ENCODE measurements at regions not wholly inside any gene's neighbourhood (a gene's known extent, or its start where the extent isn't known, plus 50 kb on each side); places are given as distances from the start of the nearest gene placed in this dataset.

- Histone ChIP-seq H3K79me2 (ENCODE audit: insufficient read depth, low read length) (no peaks in the 10 kb centered on the region), H3K4me1 (ENCODE audit: insufficient read depth, low read length) (no peaks in the 10 kb centered on the region), H2AFZ (ENCODE audit: low read depth, low read length) (no peak overlapping the region), H3K9me3 (ENCODE audit: insufficient read depth, low read depth, low read length) (no peaks in the 10 kb centered on the region), H3K4me2 (ENCODE audit: low read length) (no peak overlapping the region), H3K27me3 (ENCODE audit: insufficient read depth, low read length) (no peaks in the 10 kb centered on the region), H3K4me3 (ENCODE audit: insufficient read depth, low read depth, low read length) (no peak overlapping the region), H4K20me1 (ENCODE audit: insufficient read depth, low read length) (no peaks in the 10 kb centered on the region), H3K9ac (ENCODE audit: low read length) (no peak overlapping the region), H3K27ac (ENCODE audit: low read depth, low read length) (no peak overlapping the region), H3K36me3 (ENCODE audit: insufficient read depth, low read length) (no peaks in the 10 kb centered on the region)
- Mint-ChIP-seq H3K27ac (ENCODE audit: unreplicated experiment) (no peak overlapping the region), H3K9me3 (ENCODE audit: unreplicated experiment) (peaks cover 2% of the 10 kb centered on the region), H3K36me3 (ENCODE audit: low read depth, unreplicated experiment) (no peaks in the 10 kb centered on the region), H3K4me3 (ENCODE audit: unreplicated experiment) (no peak overlapping the region), H3K4me1 (ENCODE audit: low read depth, unreplicated experiment) (no peaks in the 10 kb centered on the region), H3K27me3 (ENCODE audit: low read depth, unreplicated experiment) (no peaks in the 10 kb centered on the region)
- TF ChIP-seq EZH2 (IDR thresholded peaks at IDR 0.05; ENCODE audit: insufficient read depth, low read length), result no peak
- DNase-seq (ENCODE audit: low read depth) (no peak), FAIRE-seq (no peak)
Observed at GRCh38 chr13:58782736-58783135, 1151.2 kb downstream of the PCDH17 start.

DNA sequence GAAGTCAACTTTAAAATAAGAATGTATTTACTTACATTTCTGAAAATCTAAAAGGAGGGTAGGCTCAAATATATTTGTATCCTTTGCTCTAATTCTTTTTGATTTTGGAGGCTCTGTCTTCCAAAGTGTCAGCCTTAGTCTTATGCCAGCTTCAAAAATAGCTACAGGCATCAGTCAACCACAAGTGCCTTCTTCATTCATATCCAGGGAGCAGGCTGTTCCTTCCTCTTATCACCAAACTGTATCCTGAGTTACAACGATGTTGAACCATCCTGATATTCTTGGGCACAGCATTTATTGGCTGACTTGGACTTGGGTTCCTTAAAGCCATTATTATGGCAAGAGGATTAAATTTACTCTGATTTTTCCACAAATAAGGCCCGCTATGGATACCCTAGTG is 1161.3 kb downstream of the PCDH17 start:
- no peaks in the 10 kb centered on the region for H3K36me3 ChIP-seq (ENCODE audit: insufficient read depth, low read length)
- H3K4me1 ChIP-seq (ENCODE audit: insufficient read depth, low read length), result no peaks in the 10 kb centered on the region
- no peaks in the 10 kb centered on the region for H3K27me3 Mint-ChIP-seq (ENCODE audit: low read depth, unreplicated experiment)
- peaks cover 10% of the 10 kb centered on the region for H3K4me1 Mint-ChIP-seq (ENCODE audit: low read depth, unreplicated experiment)
- H3K4me3 ChIP-seq (ENCODE audit: insufficient read depth, low read depth, low read length), result no peak overlapping the region
- TF ChIP-seq EZH2 (IDR thresholded peaks at IDR 0.05; ENCODE audit: insufficient read depth, low read length), result no peak
- TF ChIP-seq, protein P1, sequence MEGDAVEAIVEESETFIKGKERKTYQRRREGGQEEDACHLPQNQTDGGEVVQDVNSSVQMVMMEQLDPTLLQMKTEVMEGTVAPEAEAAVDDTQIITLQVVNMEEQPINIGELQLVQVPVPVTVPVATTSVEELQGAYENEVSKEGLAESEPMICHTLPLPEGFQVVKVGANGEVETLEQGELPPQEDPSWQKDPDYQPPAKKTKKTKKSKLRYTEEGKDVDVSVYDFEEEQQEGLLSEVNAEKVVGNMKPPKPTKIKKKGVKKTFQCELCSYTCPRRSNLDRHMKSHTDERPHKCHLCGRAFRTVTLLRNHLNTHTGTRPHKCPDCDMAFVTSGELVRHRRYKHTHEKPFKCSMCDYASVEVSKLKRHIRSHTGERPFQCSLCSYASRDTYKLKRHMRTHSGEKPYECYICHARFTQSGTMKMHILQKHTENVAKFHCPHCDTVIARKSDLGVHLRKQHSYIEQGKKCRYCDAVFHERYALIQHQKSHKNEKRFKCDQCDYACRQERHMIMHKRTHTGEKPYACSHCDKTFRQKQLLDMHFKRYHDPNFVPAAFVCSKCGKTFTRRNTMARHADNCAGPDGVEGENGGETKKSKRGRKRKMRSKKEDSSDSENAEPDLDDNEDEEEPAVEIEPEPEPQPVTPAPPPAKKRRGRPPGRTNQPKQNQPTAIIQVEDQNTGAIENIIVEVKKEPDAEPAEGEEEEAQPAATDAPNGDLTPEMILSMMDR (IDR thresholded peaks at IDR 0.05; ENCODE audit: insufficient read depth, low read depth, low read length), result no peak
- H4K20me1 ChIP-seq (ENCODE audit: insufficient read depth, low read length), result no peaks in the 10 kb centered on the region
- H3K4me2 ChIP-seq (ENCODE audit: low read length), result no peak overlapping the region
- H3K9me3 Mint-ChIP-seq (ENCODE audit: unreplicated experiment), result peaks cover 4% of the 10 kb centered on the region
- no peaks in the 10 kb centered on the region for H3K36me3 Mint-ChIP-seq (ENCODE audit: low read depth, unreplicated experiment)
- H3K79me2 ChIP-seq (ENCODE audit: insufficient read depth, low read length), result no peaks in the 10 kb centered on the region
- H3K4me3 Mint-ChIP-seq (ENCODE audit: unreplicated experiment), result no peak overlapping the region
- H3K27me3 ChIP-seq (ENCODE audit: insufficient read depth, low read length), result no peaks in the 10 kb centered on the region
- no peak for FAIRE-seq
- no peak overlapping the region for H3K27ac Mint-ChIP-seq (ENCODE audit: unreplicated experiment)
- no peak for DNase-seq (ENCODE audit: low read depth)
- H3K9me3 ChIP-seq (ENCODE audit: insufficient read depth, low read depth, low read length), result no peaks in the 10 kb centered on the region
- H2AFZ ChIP-seq (ENCODE audit: low read depth, low read length), result no peak overlapping the region
- no peak overlapping the region for H3K9ac ChIP-seq (ENCODE audit: low read length)
- H3K27ac ChIP-seq (ENCODE audit: low read depth, low read length), result no peak overlapping the region

DNA sequence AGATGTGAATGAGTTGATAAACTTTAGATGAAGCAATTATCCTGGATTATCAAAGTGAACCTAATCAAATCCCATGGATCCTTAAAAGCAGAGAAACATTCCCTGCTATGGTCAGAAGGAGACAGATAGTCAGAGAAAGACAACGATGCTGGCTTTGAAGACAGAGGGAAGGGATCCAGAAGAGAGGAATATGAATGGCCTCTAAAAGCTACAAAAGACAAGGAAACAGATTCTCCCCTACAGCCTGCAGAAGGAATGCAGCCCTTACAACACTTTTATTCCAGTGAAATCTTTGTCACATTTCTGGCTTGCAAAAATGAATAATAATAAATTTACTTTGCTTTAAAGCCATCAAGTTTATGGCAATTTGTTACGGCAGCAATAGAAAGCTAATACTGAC is 1164.2 kb downstream of the PCDH17 start:
- Mint-ChIP-seq H3K4me1 (ENCODE audit: low read depth, unreplicated experiment) (peaks cover 10% of the 10 kb centered on the region), H3K4me3 (ENCODE audit: unreplicated experiment) (no peak overlapping the region), H3K27me3 (ENCODE audit: low read depth, unreplicated experiment) (no peaks in the 10 kb centered on the region), H3K36me3 (ENCODE audit: low read depth, unreplicated experiment) (no peaks in the 10 kb centered on the region), H3K27ac (ENCODE audit: unreplicated experiment) (no peak overlapping the region), H3K9me3 (ENCODE audit: unreplicated experiment) (peaks cover 4% of the 10 kb centered on the region)
- Histone ChIP-seq H2AFZ (ENCODE audit: low read depth, low read length) (no peak overlapping the region), H3K4me1 (ENCODE audit: insufficient read depth, low read length) (no peaks in the 10 kb centered on the region), H3K36me3 (ENCODE audit: insufficient read depth, low read length) (no peaks in the 10 kb centered on the region), H3K9me3 (ENCODE audit: insufficient read depth, low read depth, low read length) (no peaks in the 10 kb centered on the region), H3K4me3 (ENCODE audit: insufficient read depth, low read depth, low read length) (no peak overlapping the region), H3K27me3 (ENCODE audit: insufficient read depth, low read length) (no peaks in the 10 kb centered on the region), H4K20me1 (ENCODE audit: insufficient read depth, low read length) (no peaks in the 10 kb centered on the region), H3K4me2 (ENCODE audit: low read length) (no peak overlapping the region), H3K27ac (ENCODE audit: low read depth, low read length) (no peak overlapping the region), H3K9ac (ENCODE audit: low read length) (no peak overlapping the region), H3K79me2 (ENCODE audit: insufficient read depth, low read length) (no peaks in the 10 kb centered on the region)
- FAIRE-seq (no peak), DNase-seq (ENCODE audit: low read depth) (no peak)
- TF ChIP-seq, protein P1 (IDR thresholded peaks at IDR 0.05; ENCODE audit: insufficient read depth, low read depth, low read length), result no peak
- TF ChIP-seq EZH2 (IDR thresholded peaks at IDR 0.05; ENCODE audit: insufficient read depth, low read length), result no peak
